ENCODE measurements at regions not wholly inside any gene's neighbourhood (a gene's known extent, or its start where the extent isn't known, plus 50 kb on each side); places are given as distances from the start of the nearest gene placed in this dataset.

DNA sequence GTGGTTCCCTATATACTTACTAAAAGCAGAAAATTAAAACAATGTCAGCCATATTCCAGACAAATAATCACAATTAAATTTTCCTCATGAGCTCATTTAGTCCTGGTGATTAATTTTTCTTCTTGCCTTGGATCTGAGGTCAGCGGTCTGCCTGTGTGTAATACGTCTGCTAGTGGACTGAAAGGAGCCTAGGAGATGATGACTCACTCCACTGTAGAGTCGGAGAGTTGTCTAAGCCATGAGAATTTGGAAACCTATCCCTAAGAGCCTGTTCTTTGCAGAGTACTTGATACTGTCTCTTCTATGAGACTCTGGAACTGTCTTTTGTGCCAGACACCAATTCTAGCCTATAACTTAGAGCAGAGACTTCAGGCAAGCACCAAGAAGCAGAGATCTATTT, 94.2 kb upstream of the RAB27B start:
- TF ChIP-seq KLF16 (tag by site-specific recombination; IDR thresholded peaks at IDR 0.05) (no peak), ZNF350 (tag by site-specific recombination; IDR thresholded peaks at IDR 0.05) (no peak), ZNF777 (tag by site-specific recombination; IDR thresholded peaks at IDR 0.05; ENCODE audit: borderline replicate concordance) (no peak), ZSCAN5A (tag by site-specific recombination; IDR thresholded peaks at IDR 0.05) (no peak), ZSCAN18 (tag by site-specific recombination; IDR thresholded peaks at IDR 0.05) (no peak), ZNF660 (tag by site-specific recombination; IDR thresholded peaks at IDR 0.05) (no peak)
